NCI-H2107 treated with DMSO at 0.1 percent for 48 hours (cell line): ENCODE measurements at regions not wholly inside any gene's neighbourhood (a gene's known extent, or its start where the extent isn't known, plus 50 kb on each side); places are given as distances from the start of the nearest gene placed in this dataset.
A peak's percentile ranks its signal among the peaks of the same experiment; 100 is the strongest.

ENCODE experiments used
- DNase-seq: peaks from one replicate; lab custom pipeline; 2025; ENCODE audit not compliant: unreplicated experiment; lab: John Stamatoyannopoulos, UW

DNA sequence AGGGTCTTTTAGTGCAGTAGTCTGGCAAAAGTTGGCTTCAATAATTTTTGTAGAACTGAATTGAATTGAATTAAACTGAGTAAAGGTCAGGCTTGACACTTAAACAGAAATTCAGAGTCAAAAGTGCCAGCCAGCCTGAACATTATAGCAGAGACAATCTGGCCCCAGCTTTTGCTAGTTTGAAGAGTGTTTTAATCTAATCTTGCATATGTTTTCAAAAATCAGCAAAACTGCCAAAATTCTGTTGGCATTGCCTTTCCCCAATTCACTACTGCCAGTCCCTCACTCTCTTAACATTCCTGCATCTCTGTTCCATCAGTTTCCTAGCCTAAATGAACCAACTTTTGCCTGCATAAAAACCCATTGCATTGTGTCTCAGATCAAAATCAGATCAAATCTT, 403.8 kb downstream of the NUF2 start:
- no peak for DNase-seq

DNA sequence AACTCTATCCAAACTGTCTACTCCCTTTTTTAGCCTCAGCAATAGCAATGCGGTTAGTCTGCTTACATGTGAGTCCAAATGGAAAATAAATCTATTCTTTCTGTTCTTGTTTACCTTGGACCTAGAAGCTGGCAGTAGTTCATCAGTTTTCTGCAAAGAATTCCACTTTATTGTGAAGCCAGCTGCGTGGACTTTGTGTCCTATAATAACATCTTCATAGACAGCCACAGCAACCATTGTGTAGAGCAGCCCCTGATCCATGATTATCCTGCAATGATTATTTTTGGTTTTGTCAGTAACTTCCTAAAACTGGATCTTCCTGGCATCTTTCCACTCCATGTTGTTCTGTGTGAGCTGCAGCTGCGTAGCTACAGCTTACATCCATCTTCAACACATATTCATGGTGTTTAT, 408.7 kb downstream of the NUF2 start:
- peak; percentile 95 for DNase-seq

GRCh38 chr1:163737261-163737660, 415.5 kb downstream of the NUF2 start:
- DNase-seq = no peak

GRCh38 chr1:163744301-163744887, 422.6 kb downstream of the NUF2 start:
- no peak for DNase-seq

DNA sequence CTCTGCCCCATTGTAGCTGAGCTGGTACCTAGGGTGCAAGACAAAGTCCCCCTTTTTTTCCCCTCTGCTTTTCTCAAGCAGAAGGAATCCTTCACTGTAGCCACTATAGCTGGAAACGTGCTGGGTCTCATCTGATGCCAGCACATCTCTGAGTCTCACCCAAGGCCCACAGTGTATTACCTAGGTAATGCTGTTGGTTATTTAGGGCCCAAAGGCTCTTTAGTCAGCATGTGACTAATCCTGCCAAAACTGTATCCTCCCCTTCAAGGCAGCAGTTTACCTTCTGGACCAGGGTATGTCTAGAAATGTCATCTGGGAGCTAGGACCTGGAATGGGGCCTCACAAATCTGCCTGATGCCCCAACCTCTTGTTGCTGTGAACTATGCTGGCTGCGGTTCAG, 423.4 kb downstream of the NUF2 start:
- no peak for DNase-seq

GRCh38 chr1:163747261-163747660, 425.5 kb downstream of the NUF2 start:
- no peak for DNase-seq

GRCh38 chr1:163747855-163748254, 426.1 kb downstream of the NUF2 start:
- DNase-seq = no peak

DNA sequence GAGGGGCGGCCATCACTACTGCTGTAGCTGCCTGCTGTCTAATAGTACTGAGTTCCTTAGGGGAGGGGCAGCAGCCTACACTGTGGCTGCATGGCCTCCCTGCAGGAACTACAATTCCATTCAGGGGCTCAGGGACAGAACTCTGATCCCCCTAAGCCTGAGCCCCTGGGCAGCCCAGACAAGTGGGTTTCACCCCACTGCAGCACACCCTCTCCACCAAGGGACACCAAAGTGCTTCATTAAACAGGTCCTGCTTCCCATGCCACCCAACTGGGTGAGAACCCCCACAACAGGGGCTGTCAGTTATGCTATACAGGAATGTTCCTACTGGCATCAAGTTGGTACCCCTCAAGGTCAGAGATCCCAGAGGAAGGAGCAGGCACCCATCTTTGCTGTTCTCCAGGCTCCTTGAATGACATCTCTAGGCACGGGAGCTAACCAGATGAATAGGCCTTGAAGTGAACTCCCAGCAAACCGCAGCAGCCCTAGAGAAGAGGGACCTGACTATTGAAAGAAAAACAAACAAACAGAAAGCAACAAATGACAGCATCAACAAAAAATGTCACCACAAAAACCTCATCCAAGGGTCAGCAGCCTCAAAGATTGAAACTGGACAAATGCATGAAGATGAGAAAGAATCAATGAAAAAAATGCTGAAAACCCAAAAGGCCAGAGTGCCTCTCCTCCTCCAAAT, 437.4 kb downstream of the NUF2 start:
- DNase-seq = no peak

DNA sequence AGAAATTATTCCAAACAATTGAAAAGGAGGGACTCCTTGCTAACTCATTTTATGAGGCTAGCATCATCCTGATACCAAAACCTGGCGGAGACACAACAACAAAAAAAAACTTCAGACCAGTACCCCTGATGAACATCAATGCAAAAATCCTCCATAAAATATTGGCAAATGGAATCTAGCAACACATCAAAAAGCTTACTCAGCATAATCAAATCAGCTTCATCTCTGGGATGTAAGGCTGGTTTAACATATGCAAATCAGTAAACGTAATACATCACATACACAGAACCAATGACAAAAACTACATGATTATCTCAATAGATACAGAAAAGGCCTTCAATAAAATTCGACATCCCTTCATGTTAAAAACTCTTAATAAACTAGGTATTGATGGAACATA, 440.1 kb downstream of the NUF2 start:
- DNase-seq = no peak

- no peak for DNase-seq
Measured at GRCh38 chr1:163766257-163766918, 444.6 kb downstream of the NUF2 start.

- no peak for DNase-seq
Measured at GRCh38 chr1:163768576-163768975, 446.8 kb downstream of the NUF2 start.

- no peak for DNase-seq
Measured at GRCh38 chr1:163770265-163770664, 448.5 kb downstream of the NUF2 start.

- no peak for DNase-seq
Measured at GRCh38 chr1:163771637-163772036, 449.9 kb downstream of the NUF2 start.

- no peak for DNase-seq
Measured at GRCh38 chr1:163772246-163772645, 450.5 kb downstream of the NUF2 start.

DNA sequence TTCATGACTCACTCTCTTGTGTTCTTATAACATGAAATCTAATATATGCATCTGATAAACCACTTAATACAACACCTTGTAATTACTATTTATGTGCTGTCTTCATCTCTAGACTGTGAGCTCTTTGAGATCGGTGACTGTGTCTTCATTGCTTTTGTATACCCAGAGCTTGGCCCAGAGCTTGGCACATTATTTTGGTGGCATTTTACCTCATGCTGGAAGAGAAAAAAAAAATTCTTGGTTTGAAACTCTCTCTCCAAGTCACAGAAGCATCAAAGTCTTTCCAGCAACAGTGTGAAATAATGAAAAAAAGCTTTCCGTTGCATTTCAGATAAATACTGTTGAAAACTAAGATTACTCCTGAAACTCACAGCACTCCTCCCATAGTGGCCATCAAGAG, 451.6 kb downstream of the NUF2 start:
- no peak for DNase-seq

DNA sequence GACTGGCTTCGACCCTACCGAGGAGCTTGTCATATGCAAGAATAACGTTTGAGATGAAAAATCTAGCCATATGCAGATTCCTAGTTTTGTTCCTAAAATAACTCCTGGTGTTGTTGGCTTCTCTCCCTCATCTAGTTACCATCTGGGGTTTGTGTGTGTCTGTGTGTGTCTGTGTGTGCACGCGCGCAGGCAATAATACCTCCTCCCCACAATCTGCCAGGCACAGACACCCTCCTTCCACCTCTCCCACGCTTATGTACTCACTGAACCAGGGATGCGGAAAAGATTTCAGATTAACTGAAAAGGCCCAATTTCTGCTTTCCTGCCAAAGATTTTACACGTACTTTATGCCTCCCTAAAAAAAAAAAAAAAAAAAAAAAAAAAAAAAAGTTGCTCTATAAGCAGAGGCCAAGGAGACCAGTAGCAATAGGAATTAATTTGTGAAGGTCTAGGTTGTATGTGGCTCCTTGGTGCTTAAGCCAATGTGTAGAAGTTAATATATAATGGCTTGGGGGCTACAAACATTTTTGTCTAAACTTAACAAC, 452.7 kb downstream of the NUF2 start:
- no peak for DNase-seq

GRCh38 chr1:163774978-163775620, 453.3 kb downstream of the NUF2 start:
- no peak for DNase-seq

DNA sequence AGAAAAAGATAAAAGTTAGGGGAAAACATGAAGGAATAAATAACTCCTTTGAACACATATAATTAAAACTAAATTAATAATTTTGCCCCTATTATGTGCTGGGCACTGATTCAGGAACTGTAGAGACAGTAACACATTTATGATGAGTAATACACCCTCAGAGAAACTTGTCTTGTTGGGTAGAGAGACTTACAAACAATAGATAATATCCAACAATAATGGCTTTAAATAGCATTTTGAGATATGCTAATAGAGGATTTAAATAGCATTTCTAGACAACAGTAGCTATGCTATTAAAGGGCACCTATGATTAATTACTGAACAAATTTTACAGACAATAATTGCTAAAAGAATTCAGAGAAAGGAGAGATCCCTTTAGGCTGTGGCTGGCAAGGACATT, 455.5 kb downstream of the NUF2 start:
- no peak for DNase-seq

- no peak for DNase-seq
Measured at GRCh38 chr1:163781146-163781545, 459.4 kb downstream of the NUF2 start.

DNA sequence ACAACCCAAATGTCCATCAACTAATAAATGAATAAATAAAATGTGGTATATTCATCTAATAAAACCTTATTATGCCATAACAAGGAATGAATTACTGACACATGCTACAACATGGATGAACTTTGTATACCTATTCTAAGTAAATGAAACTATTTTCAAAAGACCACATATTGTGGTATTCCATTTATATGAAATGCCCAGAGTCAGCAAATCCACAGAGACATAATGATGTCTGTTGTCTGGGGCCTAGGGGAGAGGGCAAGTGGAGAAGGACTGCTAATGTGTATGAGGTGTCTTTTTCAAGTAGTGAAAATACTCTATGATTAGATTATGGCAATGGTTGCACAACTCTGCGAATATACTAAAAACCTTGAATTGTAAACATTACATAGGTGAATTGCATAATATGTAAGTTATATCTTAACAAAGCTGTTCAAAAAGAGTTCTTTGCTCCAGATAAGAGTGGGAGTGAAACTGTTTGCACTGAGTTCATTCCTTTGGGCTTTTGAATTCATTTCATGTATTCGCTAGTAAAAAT, 464.2 kb downstream of the NUF2 start:
- no peak for DNase-seq

DNA sequence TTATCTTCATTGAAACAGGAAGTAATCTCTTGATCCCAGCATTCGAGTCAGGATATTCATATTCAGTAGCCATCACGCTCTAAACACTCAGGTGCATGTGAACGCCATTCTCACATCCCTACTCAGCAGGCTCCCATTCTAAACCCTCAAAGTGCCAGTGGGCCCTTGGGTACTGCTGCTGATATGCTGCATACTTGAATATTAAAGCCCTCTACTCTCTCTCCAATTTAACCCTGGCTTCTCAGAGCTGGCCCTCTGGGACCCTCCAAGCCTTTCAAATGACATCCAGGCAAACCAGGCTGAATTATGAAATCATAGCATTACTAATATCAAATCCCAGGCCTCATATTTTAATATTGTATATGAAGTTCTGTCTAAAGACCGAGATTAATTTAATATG, 468.2 kb downstream of the NUF2 start:
- DNase-seq = peak; percentile 35
